GM12873 (cell line): ENCODE measurements at regions not wholly inside any gene's neighbourhood (a gene's known extent, or its start where the extent isn't known, plus 50 kb on each side); places are given as distances from the start of the nearest gene placed in this dataset.

Experiments
- TF ChIP-seq, protein P1 (sequence below): IDR thresholded peaks from 2 replicates; pipeline ENCODE4 v1.5.1; 2012; ENCODE audit warnings: low read depth, mild to moderate bottlenecking, moderate library complexity, low read length, control low read depth; ENCODE audit not compliant: insufficient read depth; ENCODE audit errors: missing control alignments

DNA sequence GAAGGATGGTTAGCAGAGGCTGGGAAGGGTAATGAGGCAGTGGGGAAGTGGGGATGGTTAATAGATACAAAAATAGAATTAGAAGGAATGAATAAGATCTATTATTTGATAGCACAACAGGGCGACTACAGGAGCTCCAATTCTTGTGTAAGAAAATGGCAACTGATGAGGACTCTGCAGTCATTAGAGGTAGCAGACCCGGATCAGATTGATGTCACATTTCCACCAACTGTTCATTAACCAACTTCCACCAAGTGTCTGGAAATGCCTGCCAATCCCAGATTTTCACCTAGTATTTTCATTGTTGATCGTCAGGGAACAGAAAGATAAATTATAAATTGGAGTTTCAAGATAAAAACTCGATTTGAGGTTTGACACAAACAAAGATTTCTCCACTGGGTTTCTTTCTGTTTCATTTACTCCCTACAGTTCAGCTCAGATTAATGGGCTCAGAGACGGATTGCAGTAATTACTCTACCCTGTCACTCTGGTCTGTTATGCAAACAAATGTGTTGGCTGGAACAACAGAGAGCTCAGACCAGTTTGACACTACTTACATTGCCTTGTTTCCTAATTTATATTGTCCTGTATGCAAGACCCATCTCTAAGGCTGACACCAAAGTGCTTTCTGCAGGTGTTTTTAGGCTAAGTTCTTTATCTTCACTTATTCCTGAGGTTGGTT lies 909.2 kb upstream of the PRKX start:
- TF ChIP-seq, protein P1, sequence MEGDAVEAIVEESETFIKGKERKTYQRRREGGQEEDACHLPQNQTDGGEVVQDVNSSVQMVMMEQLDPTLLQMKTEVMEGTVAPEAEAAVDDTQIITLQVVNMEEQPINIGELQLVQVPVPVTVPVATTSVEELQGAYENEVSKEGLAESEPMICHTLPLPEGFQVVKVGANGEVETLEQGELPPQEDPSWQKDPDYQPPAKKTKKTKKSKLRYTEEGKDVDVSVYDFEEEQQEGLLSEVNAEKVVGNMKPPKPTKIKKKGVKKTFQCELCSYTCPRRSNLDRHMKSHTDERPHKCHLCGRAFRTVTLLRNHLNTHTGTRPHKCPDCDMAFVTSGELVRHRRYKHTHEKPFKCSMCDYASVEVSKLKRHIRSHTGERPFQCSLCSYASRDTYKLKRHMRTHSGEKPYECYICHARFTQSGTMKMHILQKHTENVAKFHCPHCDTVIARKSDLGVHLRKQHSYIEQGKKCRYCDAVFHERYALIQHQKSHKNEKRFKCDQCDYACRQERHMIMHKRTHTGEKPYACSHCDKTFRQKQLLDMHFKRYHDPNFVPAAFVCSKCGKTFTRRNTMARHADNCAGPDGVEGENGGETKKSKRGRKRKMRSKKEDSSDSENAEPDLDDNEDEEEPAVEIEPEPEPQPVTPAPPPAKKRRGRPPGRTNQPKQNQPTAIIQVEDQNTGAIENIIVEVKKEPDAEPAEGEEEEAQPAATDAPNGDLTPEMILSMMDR = no peak

DNA sequence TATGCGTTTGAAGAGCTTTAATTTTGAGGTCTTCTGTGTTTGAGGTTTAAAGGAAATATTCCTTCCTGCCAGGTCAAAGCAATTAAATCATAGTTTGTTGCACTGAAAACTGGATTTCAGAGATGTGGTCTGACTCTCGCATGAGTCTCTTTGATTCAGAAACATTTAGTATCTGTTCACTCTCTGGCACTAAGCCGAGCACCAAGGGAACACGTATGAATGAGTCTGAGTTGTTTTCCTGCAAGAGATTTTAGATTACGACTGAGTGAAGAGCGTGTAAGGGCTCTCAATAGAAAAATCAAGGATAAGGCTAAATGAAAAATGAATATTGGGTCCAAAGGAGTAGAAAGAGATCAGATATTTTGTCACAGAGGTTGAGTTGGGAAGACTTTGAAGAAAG lies 875.4 kb upstream of the PRKX start:
- TF ChIP-seq, protein P1 = no peak

GRCh38 chrX:4588466-4588865 lies 875.0 kb upstream of the PRKX start:
- TF ChIP-seq, protein P1 = no peak

- TF ChIP-seq, protein P1 = no peak
Observed at GRCh38 chrX:4588056-4588455, 874.6 kb upstream of the PRKX start.

- TF ChIP-seq, protein P1 = no peak
Observed at GRCh38 chrX:4579999-4580398, 866.5 kb upstream of the PRKX start.

- TF ChIP-seq, protein P1 = no peak
Observed at GRCh38 chrX:4579480-4579879, 866.0 kb upstream of the PRKX start.

GRCh38 chrX:4572691-4573090 lies 859.2 kb upstream of the PRKX start:
- TF ChIP-seq, protein P1 = no peak
